HCT116 (cell line): ENCODE measurements at regions not wholly inside any gene's neighbourhood (a gene's known extent, or its start where the extent isn't known, plus 50 kb on each side); places are given as distances from the start of the nearest gene placed in this dataset.

Experiments
- CTCF ChIP-seq, 3 experiments: fragments of 200-600 bp in 1 of 3; sonication (generic) in 1 of 3; IDR thresholded peaks in 2 of 3; conservative IDR thresholded peaks in 1 of 3; 2 replicates each; pipeline ENCODE4 v1.5.1; 2012 to 2017; ENCODE audit warnings: low read depth in 2 of 3, low read length in 2 of 3, antibody characterized with exemption in 1 of 3, borderline replicate concordance in 1 of 3, control low read depth in 1 of 3, mild to moderate bottlenecking in 1 of 3, mixed read lengths in 1 of 3, mixed run types in 1 of 3, moderate library complexity in 1 of 3; ENCODE audit not compliant: insufficient read depth in 1 of 3
- POLR2A ChIP-seq: IDR thresholded peaks from 2 replicates; pipeline ENCODE4 v1.7.0; 2011; ENCODE audit warnings: borderline replicate concordance; ENCODE audit not compliant: insufficient read depth, insufficient read length; ENCODE audit errors: extremely low read depth
- TCF7L2 ChIP-seq: IDR thresholded peaks from 2 replicates; pipeline ENCODE4 v1.7.0; 2011; ENCODE audit warnings: borderline replicate concordance, inconsistent platforms; ENCODE audit not compliant: insufficient read depth, insufficient read length; ENCODE audit errors: extremely low read depth
- YY1 ChIP-seq: IDR thresholded peaks from 2 replicates; pipeline ENCODE4 v1.6.1; 2011; ENCODE audit warnings: low read length, low read depth, moderate library complexity, mild to moderate bottlenecking; ENCODE audit not compliant: insufficient replicate concordance; ENCODE audit errors: extremely low read depth
- ZFX ChIP-seq: fragments of 450-650 bp; IDR thresholded peaks from 2 replicates; pipeline ENCODE4 v1.6.1; 2017

GRCh38 chr12:82144505-82144904, 213.7 kb downstream of the CCDC59 start:
- no peak for TF ChIP-seq CTCF (IDR thresholded peaks at IDR 0.05 in 2 of 3, conservative IDR thresholded peaks at IDR 0.05 in 1 of 3; ENCODE audit: borderline replicate concordance in 1 of 3, insufficient read depth in 1 of 3, low read depth in 2 of 3, low read length in 2 of 3)
- TF ChIP-seq ZFX: no peak
- no peak for TF ChIP-seq POLR2A
- TF ChIP-seq YY1: no peak
- no peak for TF ChIP-seq TCF7L2
